ENCODE measurements at regions not wholly inside any gene's neighbourhood (a gene's known extent, or its start where the extent isn't known, plus 50 kb on each side); places are given as distances from the start of the nearest gene placed in this dataset.

GRCh38 chr6:40917603-40918002 is 121.4 kb downstream of the UNC5CL start:
- H3K9me3 ChIP-seq (ENCODE audit: low read length) = no peaks in the 10 kb centered on the region
- no peak for TF ChIP-seq ELF3 (CRISPR knock-in tag; IDR thresholded peaks at IDR 0.05)
- no peak for TF ChIP-seq SNAPC4 (CRISPR knock-in tag; IDR thresholded peaks at IDR 0.05)
- TF ChIP-seq ZNF724P (CRISPR knock-in tag; IDR thresholded peaks at IDR 0.05; ENCODE audit: borderline replicate concordance) = no peak
- no peak for TF ChIP-seq MXD1 (CRISPR knock-in tag; IDR thresholded peaks at IDR 0.05)
- TF ChIP-seq ZNF619 (CRISPR knock-in tag; IDR thresholded peaks at IDR 0.05) = no peak
- no peak for TF ChIP-seq POGZ (CRISPR knock-in tag; IDR thresholded peaks at IDR 0.05)
- no peak for TF ChIP-seq ZNF281 (CRISPR knock-in tag; IDR thresholded peaks at IDR 0.05; ENCODE audit: borderline replicate concordance)
- no peak for TF ChIP-seq ZEB1 (IDR thresholded peaks at IDR 0.05; ENCODE audit: insufficient replicate concordance, low read depth)
- TF ChIP-seq ZC3H13 (CRISPR knock-in tag; IDR thresholded peaks at IDR 0.05) = no peak
- TF ChIP-seq KDM3A (CRISPR knock-in tag; IDR thresholded peaks at IDR 0.05; ENCODE audit: low read depth) = no peak
- no peak for TF ChIP-seq PATZ1 (CRISPR knock-in tag; IDR thresholded peaks at IDR 0.05)
- TF ChIP-seq TFAP4 (IDR thresholded peaks at IDR 0.05; ENCODE audit: borderline replicate concordance, low read depth) = no peak
- no peak for TF ChIP-seq BRD4 (CRISPR knock-in tag; IDR thresholded peaks at IDR 0.05)
- TF ChIP-seq SMARCC2 (IDR thresholded peaks at IDR 0.05) = no peak
- no peak for TF ChIP-seq AHR (CRISPR knock-in tag; IDR thresholded peaks at IDR 0.05)
- H3K9ac ChIP-seq (ENCODE audit: insufficient read depth, low read depth, low read length) = no peak overlapping the region
- H3K79me2 ChIP-seq (ENCODE audit: insufficient read depth, low read length) = no peaks in the 10 kb centered on the region
- no TSS peak for BruUV-seq (replicated peaks)
- ChIA-PET CTCF (ENCODE audit: low intra/inter-chr PET ratio, low total read pairs) (no interaction called here), POLR2A (no interaction called here)
- ATAC-seq (no peak), FAIRE-seq (no peak), DNase-seq (ENCODE audit: low spot score) (no peak)
- H4K20me1 ChIP-seq (ENCODE audit: insufficient read depth, low read length) = no peaks in the 10 kb centered on the region
- intact Hi-C loops (cut with micrococcal nuclease; ENCODE audit: unreplicated experiment) = no loop called here
- no peaks in the 10 kb centered on the region for H3K36me3 ChIP-seq (replicated peaks in 1 of 2; ENCODE audit: control insufficient read depth in 1 of 2, insufficient read depth in 2 of 2, low read length in 2 of 2)
- H3K4me3 ChIP-seq (replicated peaks in 1 of 3; ENCODE audit: insufficient read depth in 1 of 3, low read depth in 2 of 3, low read length in 3 of 3) = no peak overlapping the region
- peaks cover 0 to 5% of the 10 kb centered on the region in 2 experiments; a peak in 2 of 5 replicates for H3K27me3 ChIP-seq (ENCODE audit: control insufficient read depth in 1 of 2, insufficient read depth in 2 of 2, low read length in 2 of 2)
- 51% methylated on average over 3 of the region's 3 CpGs for WGBS (ENCODE audit: low lambda C conversion rate)
- H3K4me2 ChIP-seq (ENCODE audit: low read depth, low read length) = no peak overlapping the region
- no peak overlapping the region for H3K27ac ChIP-seq (ENCODE audit: extremely low read length, insufficient read depth, low read length)
- H3K4me1 ChIP-seq (ENCODE audit: insufficient read depth, low read length) = peaks cover 23% of the 10 kb centered on the region
- in situ Hi-C loops (cut with HindIII; ENCODE audit: extremely low pct_ligation_motif_present, low pct_unique_long_range_greater_than_20kb) = no loop called here
- H2AFZ ChIP-seq (ENCODE audit: low read length) = no peak overlapping the region
